ENCODE measurements at regions not wholly inside any gene's neighbourhood (a gene's known extent, or its start where the extent isn't known, plus 50 kb on each side); places are given as distances from the start of the nearest gene placed in this dataset.

GRCh38 chr2:129329574-129329973, 649.9 kb upstream of the RAB6C start:
- TF ChIP-seq PAX5 (IDR thresholded peaks at IDR 0.05; ENCODE audit: insufficient read depth, low read length, severe bottlenecking) (no peak), POU2F2 (IDR thresholded peaks at IDR 0.05; ENCODE audit: low read depth, low read length) (no peak), POLR2AphosphoS5 (IDR thresholded peaks at IDR 0.05; ENCODE audit: low read depth, low read length) (no peak), POLR2A (IDR thresholded peaks at IDR 0.05; ENCODE audit: low read depth, low read length) (no peak)
